PC-9 (cell line): ENCODE measurements at regions not wholly inside any gene's neighbourhood (a gene's known extent, or its start where the extent isn't known, plus 50 kb on each side); places are given as distances from the start of the nearest gene placed in this dataset.

Experiments used
- BruUV-seq: library from RNA; stranded (reverse); fragments of 400-500 nt; replicated peaks from 2 replicates; lab custom pipeline; 2021; lab: Mats Ljungman, UMichigan
- CTCF ChIA-PET: fragments of 300-600 bp; sonication (Branson Sonifier 250); formaldehyde crosslinking; loops from one replicate; lab custom pipeline; 2022; ENCODE audit warnings: antibody characterized with exemption; lab: Charles Lee
- POLR2A ChIA-PET: fragments of 300-600 bp; sonication (Branson Sonifier 250); formaldehyde crosslinking; loops from one replicate; lab custom pipeline; 2022; ENCODE audit warnings: antibody characterized with exemption; ENCODE audit not compliant: unreplicated experiment; lab: Charles Lee
- DNase-seq, 2 experiments: peaks; one replicate each; pipeline versions ENCODE4 v3.0.0 to v3.0.0-alpha.2; 2015 to 2022; ENCODE audit warnings: mixed read lengths in 1 of 2
- H2AFZ ChIP-seq: fragments of 200-600 bp; sonication (generic); 2 replicates; pipeline ENCODE4 v1.8.1; 2017; ENCODE audit warnings: antibody characterized with exemption
- H3F3A ChIP-seq: fragments of 200-600 bp; sonication (generic); 2 replicates; pipeline ENCODE4 v1.8.1; 2017; ENCODE audit warnings: antibody characterized with exemption, mild to moderate bottlenecking, low read depth; ENCODE audit not compliant: insufficient read depth
- H3K27ac ChIP-seq: fragments of 200-600 bp; sonication (generic); 2 replicates; pipeline ENCODE4 v1.6.1; 2016; ENCODE audit warnings: mixed run types
- H3K27me3 ChIP-seq: fragments of 200-600 bp; sonication (generic); 2 replicates; pipeline ENCODE4 v1.6.1; 2016; ENCODE audit warnings: low read depth, mixed run types; ENCODE audit not compliant: insufficient read depth
- H3K36me3 ChIP-seq: fragments of 200-600 bp; sonication (generic); 2 replicates; pipeline ENCODE4 v1.6.1; 2016; ENCODE audit warnings: low read depth, mixed run types
- H3K4me1 ChIP-seq: fragments of 200-600 bp; sonication (generic); replicated peaks from 2 replicates; pipeline ENCODE4 v1.6.1; 2016; ENCODE audit warnings: mixed run types; ENCODE audit not compliant: insufficient read depth
- H3K4me2 ChIP-seq: fragments of 200-600 bp; sonication (generic); 2 replicates; pipeline ENCODE4 v1.6.1; 2017; ENCODE audit warnings: mixed run types
- H3K4me3 ChIP-seq: fragments of 200-600 bp; sonication (generic); 2 replicates; pipeline ENCODE4 v1.6.1; 2016; ENCODE audit warnings: mixed run types
- H3K79me2 ChIP-seq: fragments of 200-600 bp; sonication (generic); 2 replicates; pipeline ENCODE4 v1.6.1; 2017; ENCODE audit warnings: low read depth, mixed run types
- H3K9me2 ChIP-seq: fragments of 200-600 bp; sonication (generic); 2 replicates; pipeline ENCODE4 v1.8.1; 2017; ENCODE audit warnings: mild to moderate bottlenecking; ENCODE audit not compliant: insufficient read depth
- H3K9me3 ChIP-seq: fragments of 200-600 bp; sonication (generic); 2 replicates; pipeline ENCODE4 v1.8.1; 2016; ENCODE audit warnings: low read depth; ENCODE audit not compliant: insufficient read depth
- H4K20me1 ChIP-seq: fragments of 200-600 bp; sonication (generic); 2 replicates; pipeline ENCODE4 v1.8.1; 2017; ENCODE audit not compliant: insufficient read depth
- EZH2 ChIP-seq: fragments of 200-600 bp; sonication (generic); IDR thresholded peaks from 2 replicates; pipeline ENCODE4 v1.8.0; 2017; ENCODE audit warnings: antibody characterized with exemption, low read depth
- intact Hi-C: fragments of 100-400 bp; cut with micrococcal nuclease; formaldehyde crosslinking; loops from one replicate; pipeline ENCODE4 v1.10.0; 2022; ENCODE audit not compliant: unreplicated experiment
- TF ChIP-seq, protein P1 (sequence below): fragments of 200-600 bp; sonication (generic); conservative IDR thresholded peaks from 2 replicates; pipeline ENCODE4 v1.6.1; 2017; ENCODE audit warnings: mixed run types, antibody characterized with exemption, mild to moderate bottlenecking, moderate library complexity

DNA sequence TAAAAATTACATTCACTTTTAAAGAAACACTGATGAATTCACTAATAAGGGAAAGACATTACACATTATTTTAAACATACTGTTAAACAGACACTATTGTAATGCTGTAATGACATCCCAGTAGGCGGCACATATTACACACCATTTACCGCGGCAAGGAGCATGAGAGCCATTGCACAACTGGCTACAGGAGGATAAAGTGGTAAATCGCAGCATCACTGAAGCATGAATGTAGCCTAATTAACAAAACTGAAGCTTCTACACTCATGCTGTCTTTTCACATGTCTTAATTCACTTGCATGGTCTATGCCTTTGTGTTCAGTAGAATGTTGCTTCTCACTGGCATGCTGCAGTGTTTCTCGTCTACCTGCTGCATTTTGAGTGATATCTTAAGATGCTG lies 1046.0 kb downstream of the MRPL39 start:
- Histone ChIP-seq H3K27me3 (no peaks in the 10 kb centered on the region), H3K79me2 (no peaks in the 10 kb centered on the region), H3F3A (no peaks in the 10 kb centered on the region), H3K4me3 (no peak overlapping the region), H3K36me3 (no peaks in the 10 kb centered on the region), H3K4me1 (no peaks in the 10 kb centered on the region), H4K20me1 (no peaks in the 10 kb centered on the region), H3K9me2 (no peaks in the 10 kb centered on the region), H3K27ac (no peak overlapping the region), H3K9me3 (no peaks in the 10 kb centered on the region), H2AFZ (no peak overlapping the region), H3K4me2 (no peak overlapping the region)
- TF ChIP-seq, protein P1, sequence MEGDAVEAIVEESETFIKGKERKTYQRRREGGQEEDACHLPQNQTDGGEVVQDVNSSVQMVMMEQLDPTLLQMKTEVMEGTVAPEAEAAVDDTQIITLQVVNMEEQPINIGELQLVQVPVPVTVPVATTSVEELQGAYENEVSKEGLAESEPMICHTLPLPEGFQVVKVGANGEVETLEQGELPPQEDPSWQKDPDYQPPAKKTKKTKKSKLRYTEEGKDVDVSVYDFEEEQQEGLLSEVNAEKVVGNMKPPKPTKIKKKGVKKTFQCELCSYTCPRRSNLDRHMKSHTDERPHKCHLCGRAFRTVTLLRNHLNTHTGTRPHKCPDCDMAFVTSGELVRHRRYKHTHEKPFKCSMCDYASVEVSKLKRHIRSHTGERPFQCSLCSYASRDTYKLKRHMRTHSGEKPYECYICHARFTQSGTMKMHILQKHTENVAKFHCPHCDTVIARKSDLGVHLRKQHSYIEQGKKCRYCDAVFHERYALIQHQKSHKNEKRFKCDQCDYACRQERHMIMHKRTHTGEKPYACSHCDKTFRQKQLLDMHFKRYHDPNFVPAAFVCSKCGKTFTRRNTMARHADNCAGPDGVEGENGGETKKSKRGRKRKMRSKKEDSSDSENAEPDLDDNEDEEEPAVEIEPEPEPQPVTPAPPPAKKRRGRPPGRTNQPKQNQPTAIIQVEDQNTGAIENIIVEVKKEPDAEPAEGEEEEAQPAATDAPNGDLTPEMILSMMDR, result no peak
- no peak for TF ChIP-seq EZH2
- CTCF ChIA-PET, result no interaction called here
- DNase-seq, result no peak
- intact Hi-C loops, result no loop called here
- BruUV-seq, result no TSS peak
- POLR2A ChIA-PET, result no interaction called here

DNA sequence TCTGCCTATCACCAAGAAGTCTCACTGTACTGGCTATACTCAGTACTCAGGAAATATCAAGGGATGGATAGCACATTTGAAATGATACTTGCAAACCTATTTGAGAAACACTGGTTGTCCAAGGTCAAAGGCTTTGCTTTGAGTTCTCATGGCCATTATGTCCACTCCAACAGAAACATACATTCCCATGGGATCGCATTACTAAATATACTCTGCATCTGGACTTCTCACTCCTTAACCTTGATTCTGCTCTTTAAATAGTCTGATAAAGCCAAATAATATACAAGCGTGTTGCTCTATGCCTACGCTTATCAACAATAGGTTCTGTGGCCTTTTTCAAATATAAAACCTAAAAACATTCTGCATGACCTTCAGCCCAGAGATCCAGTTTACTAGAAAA lies 1054.8 kb downstream of the MRPL39 start:
- no peak overlapping the region for H3K27ac ChIP-seq
- ChIA-PET CTCF (no interaction called here), POLR2A (no interaction called here)
- H4K20me1 ChIP-seq, result no peaks in the 10 kb centered on the region
- no peaks in the 10 kb centered on the region for H3K79me2 ChIP-seq
- H3K4me3 ChIP-seq, result no peak overlapping the region
- H3K9me3 ChIP-seq, result no peaks in the 10 kb centered on the region
- DNase-seq, result no peak
- intact Hi-C loops, result no loop called here
- H3K4me1 ChIP-seq, result no peaks in the 10 kb centered on the region
- H3K27me3 ChIP-seq, result no peaks in the 10 kb centered on the region
- no peak overlapping the region for H2AFZ ChIP-seq
- no TSS peak for BruUV-seq
- H3F3A ChIP-seq, result no peaks in the 10 kb centered on the region
- no peak overlapping the region for H3K4me2 ChIP-seq
- H3K9me2 ChIP-seq, result no peaks in the 10 kb centered on the region
- no peak for TF ChIP-seq EZH2
- TF ChIP-seq, protein P1, result no peak
- H3K36me3 ChIP-seq, result no peaks in the 10 kb centered on the region

DNA sequence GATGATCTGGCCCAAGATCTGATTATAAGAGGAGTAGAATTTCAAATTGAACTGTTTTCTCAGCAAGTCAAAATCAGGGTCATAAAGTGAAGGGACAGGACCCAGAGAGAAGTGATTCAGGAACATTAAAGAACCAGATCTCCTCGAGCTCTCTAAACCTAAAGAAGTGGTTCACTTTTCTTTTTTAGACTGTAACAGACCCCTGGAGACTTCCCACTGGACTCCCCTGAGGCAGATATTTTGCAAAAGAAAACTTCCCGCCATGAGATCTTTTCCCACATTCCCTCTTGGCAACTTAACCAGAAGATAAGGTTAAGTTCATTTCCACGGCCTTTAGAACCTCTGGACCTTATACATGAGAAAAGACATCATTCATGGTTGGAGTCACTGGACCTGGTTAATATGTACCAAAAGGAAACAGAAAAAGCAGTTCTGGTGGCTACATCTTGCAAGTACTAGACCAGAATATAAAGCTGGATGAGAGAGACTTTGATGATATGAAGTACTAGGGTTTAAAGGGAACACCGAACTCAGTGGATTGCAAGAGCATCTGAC lies 1061.4 kb downstream of the MRPL39 start:
- Histone ChIP-seq H3K9me2 (no peaks in the 10 kb centered on the region), H3K36me3 (no peaks in the 10 kb centered on the region), H2AFZ (no peak overlapping the region), H4K20me1 (no peaks in the 10 kb centered on the region), H3K4me2 (no peak overlapping the region), H3F3A (no peaks in the 10 kb centered on the region), H3K4me1 (no peaks in the 10 kb centered on the region), H3K27ac (no peak overlapping the region), H3K9me3 (no peaks in the 10 kb centered on the region), H3K27me3 (no peaks in the 10 kb centered on the region), H3K79me2 (no peaks in the 10 kb centered on the region), H3K4me3 (no peak overlapping the region)
- intact Hi-C loops, result no loop called here
- TF ChIP-seq EZH2, result no peak
- TF ChIP-seq, protein P1, result no peak
- DNase-seq, result no peak
- ChIA-PET CTCF (no interaction called here), POLR2A (no interaction called here)
- BruUV-seq, result no TSS peak
